Nephron (organoid): ENCODE measurements at regions not wholly inside any gene's neighbourhood (a gene's known extent, or its start where the extent isn't known, plus 50 kb on each side); places are given as distances from the start of the nearest gene placed in this dataset.

Experiments
- H3K27ac Mint-ChIP-seq, 3 experiments: 2 replicates each; pipeline ENCODE4 v1.8.0; 2020; ENCODE audit warnings: mixed read lengths in 3 of 3, mild to moderate bottlenecking in 2 of 3, moderate library complexity in 1 of 3
- H3K27me3 Mint-ChIP-seq: 2 replicates; pipeline ENCODE4 v1.8.0; 2021; ENCODE audit warnings: low read depth, mild to moderate bottlenecking, moderate library complexity, mixed read lengths
- H3K36me3 Mint-ChIP-seq: 2 replicates; pipeline ENCODE4 v1.8.0; 2020; ENCODE audit warnings: low read depth, mixed read lengths
- H3K4me1 Mint-ChIP-seq: 2 replicates; pipeline ENCODE4 v1.8.0; 2020; ENCODE audit warnings: mixed read lengths
- H3K4me3 Mint-ChIP-seq, 3 experiments: 2 replicates each; pipeline ENCODE4 v1.8.0; 2020; ENCODE audit warnings: mild to moderate bottlenecking in 3 of 3, mixed read lengths in 3 of 3, moderate library complexity in 2 of 3
- H3K9me3 Mint-ChIP-seq: 2 replicates; pipeline ENCODE4 v1.8.0; 2020; ENCODE audit warnings: mixed read lengths
- CTCF ChIP-seq, 3 experiments: fragments of 200-600 bp; sonication (generic); IDR thresholded peaks; one replicate each; pipeline ENCODE4 v1.5.0; 2021; ENCODE audit warnings: antibody characterized with exemption in 3 of 3; ENCODE audit not compliant: unreplicated experiment in 3 of 3

- Mint-ChIP-seq H3K36me3 (no peaks in the 10 kb centered on the region), H3K4me1 (peaks cover 5% of the 10 kb centered on the region), H3K4me3 (no peak overlapping the region), H3K27me3 (peaks cover 8% of the 10 kb centered on the region), H3K9me3 (peaks cover 3% of the 10 kb centered on the region), H3K27ac (no peak overlapping the region)
- no peak for TF ChIP-seq CTCF (IDR thresholded peaks at IDR 0.05; ENCODE audit: unreplicated experiment in 3 of 3)
Observed at GRCh38 chr1:56028911-56029310, 550.5 kb downstream of the PLPP3 start.

- no peak overlapping the region for H3K4me3 Mint-ChIP-seq
- H3K27me3 Mint-ChIP-seq: peaks cover 8% of the 10 kb centered on the region
- TF ChIP-seq CTCF (IDR thresholded peaks at IDR 0.05; ENCODE audit: unreplicated experiment in 3 of 3): no peak
- H3K4me1 Mint-ChIP-seq: peaks cover 5% of the 10 kb centered on the region
- no peaks in the 10 kb centered on the region for H3K36me3 Mint-ChIP-seq
- no peak overlapping the region for H3K27ac Mint-ChIP-seq
- peaks cover 6% of the 10 kb centered on the region for H3K9me3 Mint-ChIP-seq
Observed at GRCh38 chr1:56028244-56028643, 551.1 kb downstream of the PLPP3 start.

- H3K4me3 Mint-ChIP-seq: no peak overlapping the region
- H3K36me3 Mint-ChIP-seq: no peaks in the 10 kb centered on the region
- H3K27me3 Mint-ChIP-seq: peaks cover 11% of the 10 kb centered on the region
- peaks cover 5% of the 10 kb centered on the region for H3K4me1 Mint-ChIP-seq
- no peak for TF ChIP-seq CTCF (IDR thresholded peaks at IDR 0.05; ENCODE audit: unreplicated experiment in 3 of 3)
- no peak overlapping the region for H3K27ac Mint-ChIP-seq
- H3K9me3 Mint-ChIP-seq: peaks cover 6% of the 10 kb centered on the region
Observed at GRCh38 chr1:56025942-56026341, 553.4 kb downstream of the PLPP3 start.

GRCh38 chr1:56024155-56024554 lies 555.2 kb downstream of the PLPP3 start:
- Mint-ChIP-seq H3K4me1 (peaks cover 2% of the 10 kb centered on the region), H3K36me3 (no peaks in the 10 kb centered on the region), H3K27ac (no peak overlapping the region), H3K27me3 (peaks cover 11% of the 10 kb centered on the region), H3K4me3 (no peak overlapping the region), H3K9me3 (peaks cover 14% of the 10 kb centered on the region)
- no peak for TF ChIP-seq CTCF (IDR thresholded peaks at IDR 0.05; ENCODE audit: unreplicated experiment in 3 of 3)

- H3K4me3 Mint-ChIP-seq: no peak overlapping the region
- H3K27me3 Mint-ChIP-seq: peaks cover 3% of the 10 kb centered on the region
- H3K4me1 Mint-ChIP-seq: no peaks in the 10 kb centered on the region
- no peak overlapping the region for H3K27ac Mint-ChIP-seq
- no peaks in the 10 kb centered on the region for H3K36me3 Mint-ChIP-seq
- no peak for TF ChIP-seq CTCF (IDR thresholded peaks at IDR 0.05; ENCODE audit: unreplicated experiment in 3 of 3)
- peaks cover 19% of the 10 kb centered on the region for H3K9me3 Mint-ChIP-seq
Observed at GRCh38 chr1:56019922-56020321, 559.4 kb downstream of the PLPP3 start.

GRCh38 chr1:56019472-56019871 lies 559.9 kb downstream of the PLPP3 start:
- Mint-ChIP-seq H3K27ac (no peak overlapping the region), H3K4me3 (no peak overlapping the region), H3K9me3 (peaks cover 23% of the 10 kb centered on the region), H3K36me3 (no peaks in the 10 kb centered on the region), H3K4me1 (no peaks in the 10 kb centered on the region), H3K27me3 (peaks cover 3% of the 10 kb centered on the region)
- no peak for TF ChIP-seq CTCF (IDR thresholded peaks at IDR 0.05; ENCODE audit: unreplicated experiment in 3 of 3)
